Vagina (tissue), 2 donors: ENCODE measurements at regions not wholly inside any gene's neighbourhood (a gene's known extent, or its start where the extent isn't known, plus 50 kb on each side); places are given as distances from the start of the nearest gene placed in this dataset.

Experiments
- DNase-seq, 2 donors: peaks; one replicate each; pipeline ENCODE4 v3.0.0-alpha.2; 2017; ENCODE audit errors: extremely low spot score in 2 of 2
- H3K27ac ChIP-seq: fragments of 200-600 bp; sonication (generic); one replicate; pipeline ENCODE4 v1.5.1; 2019
- H3K27me3 ChIP-seq: fragments of 200-600 bp; sonication (generic); one replicate; pipeline ENCODE4 v1.5.1; 2019
- H3K36me3 ChIP-seq, 2 donors: fragments of 200-600 bp; sonication (generic); one replicate each; pipeline ENCODE4 v1.5.1; 2017 to 2019
- H3K4me1 ChIP-seq: fragments of 200-600 bp; sonication (generic); one replicate; pipeline ENCODE4 v1.5.1; 2019
- H3K4me3 ChIP-seq, 2 donors: fragments of 200-600 bp; sonication (generic); 1 replicate in 1 of 2; 2 replicates in 1 of 2; pipeline ENCODE4 v1.5.1; 2016 to 2019
- H3K9me3 ChIP-seq: fragments of 200-600 bp; sonication (generic); one replicate; pipeline ENCODE4 v1.5.1; 2019
- POLR2A ChIP-seq, 2 donors: fragments of 450-650 bp; IDR thresholded peaks; one replicate each; pipeline ENCODE4 v1.6.1; 2017; ENCODE audit warnings: antibody characterized with exemption in 2 of 2, mild to moderate bottlenecking in 2 of 2, moderate library complexity in 2 of 2
- POLR2AphosphoS5 ChIP-seq, 2 donors: sonication (generic); formaldehyde crosslinking; IDR thresholded peaks; one replicate each; pipeline ENCODE4 v1.9.0; 2017; ENCODE audit warnings: antibody characterized with exemption in 2 of 2, mild to moderate bottlenecking in 2 of 2, low read depth in 1 of 2; ENCODE audit not compliant: insufficient read depth in 1 of 2
- intact Hi-C: fragments of 100-400 bp; cut with DNase I; formaldehyde crosslinking; loops from one replicate; pipeline ENCODE4 v1.15.1; 2023
- TF ChIP-seq, protein P1 (sequence below), 3 experiments: fragments of 450-650 bp in 2 of 3; fragments of 200-600 bp in 1 of 3; sonication (generic) in 1 of 3; IDR thresholded peaks; one replicate each; pipeline ENCODE4 v1.5.1; 2017 to 2019; ENCODE audit warnings: antibody characterized with exemption in 3 of 3, mild to moderate bottlenecking in 2 of 3, moderate library complexity in 2 of 3

DNA sequence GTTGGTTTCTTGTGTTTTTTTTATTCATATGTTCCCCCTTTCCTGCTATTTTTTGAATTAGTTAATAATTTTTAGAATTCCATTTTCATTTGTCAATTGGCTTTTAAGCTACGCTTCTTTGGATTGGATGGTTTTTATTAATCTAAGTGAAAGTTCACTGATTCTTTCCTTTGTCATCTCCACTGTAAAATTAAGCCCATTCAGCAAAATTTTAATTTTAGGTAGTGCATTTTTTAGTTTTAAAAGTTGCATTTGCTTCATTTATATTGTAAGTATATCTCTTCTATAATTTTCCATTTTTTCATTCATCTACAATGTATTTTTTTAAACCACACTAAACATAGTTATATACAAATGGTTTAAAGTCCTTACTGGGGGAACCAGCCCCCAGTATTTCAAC is 417.3 kb upstream of the HTR2C start:
- Histone ChIP-seq H3K4me3 (no peak overlapping the region), H3K27me3 (no peaks in the 10 kb centered on the region), H3K4me1 (no peaks in the 10 kb centered on the region), H3K27ac (no peak overlapping the region), H3K36me3 (no peaks in the 10 kb centered on the region), H3K9me3 (no peaks in the 10 kb centered on the region)
- TF ChIP-seq, protein P1, sequence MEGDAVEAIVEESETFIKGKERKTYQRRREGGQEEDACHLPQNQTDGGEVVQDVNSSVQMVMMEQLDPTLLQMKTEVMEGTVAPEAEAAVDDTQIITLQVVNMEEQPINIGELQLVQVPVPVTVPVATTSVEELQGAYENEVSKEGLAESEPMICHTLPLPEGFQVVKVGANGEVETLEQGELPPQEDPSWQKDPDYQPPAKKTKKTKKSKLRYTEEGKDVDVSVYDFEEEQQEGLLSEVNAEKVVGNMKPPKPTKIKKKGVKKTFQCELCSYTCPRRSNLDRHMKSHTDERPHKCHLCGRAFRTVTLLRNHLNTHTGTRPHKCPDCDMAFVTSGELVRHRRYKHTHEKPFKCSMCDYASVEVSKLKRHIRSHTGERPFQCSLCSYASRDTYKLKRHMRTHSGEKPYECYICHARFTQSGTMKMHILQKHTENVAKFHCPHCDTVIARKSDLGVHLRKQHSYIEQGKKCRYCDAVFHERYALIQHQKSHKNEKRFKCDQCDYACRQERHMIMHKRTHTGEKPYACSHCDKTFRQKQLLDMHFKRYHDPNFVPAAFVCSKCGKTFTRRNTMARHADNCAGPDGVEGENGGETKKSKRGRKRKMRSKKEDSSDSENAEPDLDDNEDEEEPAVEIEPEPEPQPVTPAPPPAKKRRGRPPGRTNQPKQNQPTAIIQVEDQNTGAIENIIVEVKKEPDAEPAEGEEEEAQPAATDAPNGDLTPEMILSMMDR (IDR thresholded peaks at IDR 0.05), result no peak
- TF ChIP-seq POLR2AphosphoS5 (IDR thresholded peaks at IDR 0.05; ENCODE audit: insufficient read depth in 1 of 2, low read depth in 1 of 2), result no peak
- DNase-seq, result no peak
- intact Hi-C loops, result no loop called here

DNA sequence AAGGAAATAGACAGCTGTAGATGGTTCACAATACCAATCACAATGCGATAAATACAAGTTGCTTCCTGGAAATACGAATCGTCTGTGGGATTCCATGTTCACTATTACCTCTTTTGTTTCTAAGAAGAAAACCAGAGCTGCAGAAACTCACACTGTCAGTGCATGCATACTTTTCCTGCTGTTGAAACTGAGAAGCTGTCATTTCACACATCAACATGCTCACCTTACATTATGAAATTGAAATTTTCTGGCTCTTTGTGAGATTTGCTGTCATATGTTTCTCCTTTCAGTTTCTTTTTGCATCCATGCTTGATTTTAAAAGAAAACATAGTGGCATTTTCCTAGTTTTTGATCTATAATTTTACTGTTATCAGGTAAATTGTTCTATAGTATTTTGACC is 418.3 kb upstream of the HTR2C start:
- no peak overlapping the region for H3K27ac ChIP-seq
- no peaks in the 10 kb centered on the region for H3K36me3 ChIP-seq
- no peak for TF ChIP-seq POLR2AphosphoS5 (IDR thresholded peaks at IDR 0.05; ENCODE audit: insufficient read depth in 1 of 2, low read depth in 1 of 2)
- no peak for TF ChIP-seq POLR2A (IDR thresholded peaks at IDR 0.05)
- TF ChIP-seq, protein P1 (IDR thresholded peaks at IDR 0.05), result no peak
- no peaks in the 10 kb centered on the region for H3K9me3 ChIP-seq
- no peaks in the 10 kb centered on the region for H3K27me3 ChIP-seq
- H3K4me3 ChIP-seq, result no peak overlapping the region
- intact Hi-C loops, result no loop called here
- no peak for DNase-seq
- H3K4me1 ChIP-seq, result no peaks in the 10 kb centered on the region

DNA sequence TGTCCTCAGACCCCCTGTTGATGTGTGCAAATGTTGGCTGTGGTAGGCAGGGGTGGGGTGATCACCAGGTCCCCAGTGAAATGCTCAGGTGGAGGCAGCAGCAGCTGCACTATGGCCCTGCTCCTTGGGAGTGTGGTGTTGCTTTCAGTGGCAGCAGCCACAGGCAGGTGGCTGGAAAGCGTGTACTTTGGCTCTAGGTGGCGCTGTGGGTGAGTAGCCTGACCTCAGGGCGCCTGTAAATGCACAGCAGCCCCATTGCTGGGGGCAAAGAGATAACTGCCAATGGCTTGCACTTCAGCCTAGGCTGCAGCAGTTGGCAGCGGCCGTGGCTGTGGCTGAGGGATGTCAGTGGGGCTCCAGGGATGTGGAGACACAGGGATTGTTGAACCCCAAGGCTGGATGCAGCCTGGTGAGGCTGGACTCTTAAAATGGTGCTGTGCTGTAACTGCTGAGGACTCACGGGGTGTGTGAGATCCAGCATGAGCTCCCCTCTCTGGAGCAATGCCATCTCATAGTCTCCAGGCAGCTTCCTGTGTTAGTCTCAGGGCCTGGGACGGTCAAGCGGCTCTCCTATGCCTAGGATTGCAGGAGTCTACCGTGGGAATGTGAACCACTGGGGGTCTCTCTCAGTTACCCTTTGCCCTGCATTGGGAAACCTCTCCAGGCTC is 421.7 kb upstream of the HTR2C start:
- TF ChIP-seq, protein P1 (IDR thresholded peaks at IDR 0.05), result no peak
- TF ChIP-seq POLR2A (IDR thresholded peaks at IDR 0.05) (no peak), POLR2AphosphoS5 (IDR thresholded peaks at IDR 0.05; ENCODE audit: insufficient read depth in 1 of 2, low read depth in 1 of 2) (no peak)
- Histone ChIP-seq H3K27me3 (no peaks in the 10 kb centered on the region), H3K27ac (no peak overlapping the region), H3K9me3 (no peaks in the 10 kb centered on the region), H3K4me1 (no peaks in the 10 kb centered on the region), H3K4me3 (no peak overlapping the region), H3K36me3 (no peaks in the 10 kb centered on the region)
- intact Hi-C loops, result no loop called here
- DNase-seq, result no peak

DNA sequence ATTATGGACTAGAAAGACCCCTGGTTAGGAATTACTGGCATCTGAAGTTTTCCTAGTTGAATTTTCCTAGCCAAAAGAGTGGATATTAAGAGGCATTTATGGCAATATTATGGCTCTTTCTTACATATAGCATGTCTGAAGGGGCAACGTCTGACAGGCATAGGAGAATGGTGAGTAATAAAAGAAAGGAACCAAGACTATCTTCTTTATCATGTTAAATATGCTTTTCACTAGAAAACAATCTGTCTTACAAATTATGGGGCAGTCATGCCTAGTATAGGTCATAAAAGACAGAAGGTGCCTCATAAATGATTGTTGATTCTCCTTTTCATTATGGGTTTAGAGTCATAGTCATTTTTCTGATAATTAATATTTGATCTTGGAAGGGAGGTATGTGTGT is 431.1 kb upstream of the HTR2C start:
- Histone ChIP-seq H3K9me3 (no peaks in the 10 kb centered on the region), H3K4me1 (no peaks in the 10 kb centered on the region), H3K4me3 (no peak overlapping the region), H3K27me3 (no peaks in the 10 kb centered on the region), H3K36me3 (no peaks in the 10 kb centered on the region), H3K27ac (no peak overlapping the region)
- TF ChIP-seq POLR2AphosphoS5 (IDR thresholded peaks at IDR 0.05; ENCODE audit: insufficient read depth in 1 of 2, low read depth in 1 of 2) (no peak), POLR2A (IDR thresholded peaks at IDR 0.05) (no peak)
- TF ChIP-seq, protein P1 (IDR thresholded peaks at IDR 0.05), result no peak
- no peak for DNase-seq
- intact Hi-C loops, result no loop called here

DNA sequence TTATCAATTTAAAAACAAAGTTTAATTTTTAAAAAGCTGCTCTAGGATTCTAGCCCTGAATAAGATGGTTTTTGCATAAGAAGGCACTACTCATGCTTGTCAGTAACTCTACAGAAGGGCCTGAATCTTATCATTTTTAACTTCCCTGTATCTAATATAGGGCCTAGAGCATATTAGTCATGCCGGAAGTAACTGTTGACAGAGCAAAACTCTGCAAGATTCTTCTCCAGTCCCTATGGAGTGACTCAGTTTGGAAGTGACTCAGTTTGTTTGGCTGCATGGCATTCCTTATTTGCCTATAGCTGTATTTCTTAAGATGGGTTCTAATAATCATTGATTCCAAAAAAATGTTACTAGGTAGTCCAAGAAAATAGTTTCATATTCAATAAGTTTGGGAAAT is 431.8 kb upstream of the HTR2C start:
- Histone ChIP-seq H3K27me3 (no peaks in the 10 kb centered on the region), H3K9me3 (no peaks in the 10 kb centered on the region), H3K4me3 (no peak overlapping the region), H3K27ac (no peak overlapping the region), H3K4me1 (no peaks in the 10 kb centered on the region), H3K36me3 (no peaks in the 10 kb centered on the region)
- DNase-seq, result no peak
- intact Hi-C loops, result no loop called here
- TF ChIP-seq POLR2AphosphoS5 (IDR thresholded peaks at IDR 0.05; ENCODE audit: insufficient read depth in 1 of 2, low read depth in 1 of 2) (no peak), POLR2A (IDR thresholded peaks at IDR 0.05) (no peak)
- TF ChIP-seq, protein P1 (IDR thresholded peaks at IDR 0.05), result no peak
